Esophagus muscularis mucosa (tissue), 4 donors: ENCODE measurements at regions not wholly inside any gene's neighbourhood (a gene's known extent, or its start where the extent isn't known, plus 50 kb on each side); places are given as distances from the start of the nearest gene placed in this dataset.
"Not testable (repeated sequence)": the region's sequence is repeated elsewhere in the genome, so short reads cannot be mapped to it uniquely, and the experiment has no call there.

Experiments used
- DNase-seq: peaks from one replicate; pipeline ENCODE4 v3.0.0-alpha.2; 2017; ENCODE audit errors: extremely low spot score
- H3K27ac ChIP-seq, 4 donors: fragments of 200-600 bp; sonication (generic); replicated peaks in 1 of 4; 1 replicate in 3 of 4; 2 replicates in 1 of 4; pipeline ENCODE4 v1.5.1; 2016 to 2019; ENCODE audit warnings: mild to moderate bottlenecking in 1 of 4
- H3K27me3 ChIP-seq, 4 donors: fragments of 200-600 bp; sonication (generic); one replicate each; pipeline versions ENCODE4 v1.5.1 to v1.6.0; 2016 to 2019
- H3K36me3 ChIP-seq, 4 donors: fragments of 200-600 bp; sonication (generic); one replicate each; pipeline ENCODE4 v1.5.1; 2016 to 2019
- H3K4me1 ChIP-seq, 4 donors: fragments of 200-600 bp; sonication (generic); one replicate each; pipeline ENCODE4 v1.5.1; 2016 to 2019
- H3K4me3 ChIP-seq, 4 donors: fragments of 200-600 bp; sonication (generic); 1 replicate in 2 of 4; 2 replicates in 2 of 4; pipeline ENCODE4 v1.5.1; 2016 to 2019; ENCODE audit warnings: mild to moderate bottlenecking in 4 of 4, moderate library complexity in 1 of 4
- H3K9me3 ChIP-seq, 4 donors: fragments of 200-600 bp; sonication (generic); 1 replicate in 3 of 4; 2 replicates in 1 of 4; pipeline ENCODE4 v1.5.1; 2016 to 2019
- EP300 ChIP-seq: sonication (generic); formaldehyde crosslinking; IDR thresholded peaks from one replicate; pipeline ENCODE4 v1.6.1; 2017; ENCODE audit warnings: antibody characterized with exemption
- POLR2A ChIP-seq: fragments of 450-650 bp; IDR thresholded peaks from one replicate; pipeline ENCODE4 v1.6.1; 2017; ENCODE audit warnings: antibody characterized with exemption, moderate library complexity, mild to moderate bottlenecking, low read depth
- POLR2AphosphoS5 ChIP-seq, 2 donors: sonication (generic); formaldehyde crosslinking; IDR thresholded peaks; one replicate each; pipeline ENCODE4 v1.6.1; 2017; ENCODE audit warnings: antibody characterized with exemption in 2 of 2
- WGBS: methylation state at CpG from one replicate; pipeline ENCODE4 v1.1.5; 2018; 5-methylcytosine and 5-hydroxymethylcytosine counted together
- intact Hi-C: fragments of 100-400 bp; cut with DNase I; formaldehyde crosslinking; loops from one replicate; pipeline ENCODE4 v1.15.1; 2023
- TF ChIP-seq, protein P1 (sequence below), 3 experiments: fragments of 200-600 bp in 2 of 3; fragments of 450-650 bp in 1 of 3; sonication (generic) in 2 of 3; IDR thresholded peaks; one replicate each; pipeline ENCODE4 v1.5.1; 2017 to 2019; ENCODE audit warnings: antibody characterized with exemption in 3 of 3, mild to moderate bottlenecking in 2 of 3, moderate library complexity in 1 of 3

GRCh38 chr2:180599804-180600203 is 380.6 kb upstream of the UBE2E3 start:
- no peaks in the 10 kb centered on the region for H3K4me1 ChIP-seq
- no peaks in the 10 kb centered on the region for H3K27me3 ChIP-seq
- DNase-seq: no peak
- H3K27ac ChIP-seq: no peak overlapping the region
- H3K9me3 ChIP-seq: no peaks in the 10 kb centered on the region
- H3K36me3 ChIP-seq: no peaks in the 10 kb centered on the region
- TF ChIP-seq, protein P1, sequence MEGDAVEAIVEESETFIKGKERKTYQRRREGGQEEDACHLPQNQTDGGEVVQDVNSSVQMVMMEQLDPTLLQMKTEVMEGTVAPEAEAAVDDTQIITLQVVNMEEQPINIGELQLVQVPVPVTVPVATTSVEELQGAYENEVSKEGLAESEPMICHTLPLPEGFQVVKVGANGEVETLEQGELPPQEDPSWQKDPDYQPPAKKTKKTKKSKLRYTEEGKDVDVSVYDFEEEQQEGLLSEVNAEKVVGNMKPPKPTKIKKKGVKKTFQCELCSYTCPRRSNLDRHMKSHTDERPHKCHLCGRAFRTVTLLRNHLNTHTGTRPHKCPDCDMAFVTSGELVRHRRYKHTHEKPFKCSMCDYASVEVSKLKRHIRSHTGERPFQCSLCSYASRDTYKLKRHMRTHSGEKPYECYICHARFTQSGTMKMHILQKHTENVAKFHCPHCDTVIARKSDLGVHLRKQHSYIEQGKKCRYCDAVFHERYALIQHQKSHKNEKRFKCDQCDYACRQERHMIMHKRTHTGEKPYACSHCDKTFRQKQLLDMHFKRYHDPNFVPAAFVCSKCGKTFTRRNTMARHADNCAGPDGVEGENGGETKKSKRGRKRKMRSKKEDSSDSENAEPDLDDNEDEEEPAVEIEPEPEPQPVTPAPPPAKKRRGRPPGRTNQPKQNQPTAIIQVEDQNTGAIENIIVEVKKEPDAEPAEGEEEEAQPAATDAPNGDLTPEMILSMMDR (IDR thresholded peaks at IDR 0.05): no peak
- TF ChIP-seq POLR2AphosphoS5 (IDR thresholded peaks at IDR 0.05): no peak
- no peak overlapping the region for H3K4me3 ChIP-seq
- WGBS: 75% methylated on average over 4 of the region's 4 CpGs
- intact Hi-C loops: no loop called here

- 88% methylated on average over 2 of the region's 2 CpGs for WGBS
- H3K4me1 ChIP-seq: no peaks in the 10 kb centered on the region
- no peaks in the 10 kb centered on the region for H3K36me3 ChIP-seq
- no peak overlapping the region for H3K4me3 ChIP-seq
- intact Hi-C loops: no loop called here
- H3K9me3 ChIP-seq: no peaks in the 10 kb centered on the region
- no peak overlapping the region for H3K27ac ChIP-seq
- DNase-seq: no peak
- TF ChIP-seq EP300: no peak
- no peaks in the 10 kb centered on the region for H3K27me3 ChIP-seq
Observed at GRCh38 chr2:180597179-180597578, 383.2 kb upstream of the UBE2E3 start.

GRCh38 chr2:180596453-180596852 is 384.0 kb upstream of the UBE2E3 start:
- no peak overlapping the region for H3K4me3 ChIP-seq
- H3K9me3 ChIP-seq: no peaks in the 10 kb centered on the region
- no peak overlapping the region for H3K27ac ChIP-seq
- no peaks in the 10 kb centered on the region for H3K36me3 ChIP-seq
- TF ChIP-seq POLR2A (no peak), EP300 (no peak), POLR2AphosphoS5 (IDR thresholded peaks at IDR 0.05) (no peak)
- TF ChIP-seq, protein P1 (IDR thresholded peaks at IDR 0.05): no peak
- intact Hi-C loops: no loop called here
- no peaks in the 10 kb centered on the region for H3K4me1 ChIP-seq
- H3K27me3 ChIP-seq: no peaks in the 10 kb centered on the region
- WGBS: 90% methylated on average over 4 of the region's 4 CpGs
- no peak for DNase-seq

DNA sequence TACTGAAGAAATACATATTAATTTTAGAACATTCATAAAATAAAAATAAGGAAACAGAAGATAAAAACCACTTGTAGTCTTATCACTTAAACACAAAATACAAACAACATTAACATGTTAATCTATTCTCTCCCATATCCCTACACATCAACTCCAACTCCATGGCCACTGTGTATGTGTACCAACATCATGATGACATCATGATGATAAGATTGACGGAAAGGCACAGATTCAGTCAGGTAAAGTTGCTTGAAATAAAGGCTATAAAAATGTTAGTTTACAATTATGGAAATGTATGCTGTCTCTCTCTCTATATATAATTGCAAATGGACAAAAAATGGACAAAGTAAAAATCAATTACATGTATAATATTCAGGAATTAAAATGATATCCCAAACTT is 388.5 kb upstream of the UBE2E3 start:
- no peaks in the 10 kb centered on the region for H3K4me1 ChIP-seq
- H3K9me3 ChIP-seq: no peaks in the 10 kb centered on the region
- TF ChIP-seq, protein P1 (IDR thresholded peaks at IDR 0.05): no peak
- no peak for TF ChIP-seq POLR2A
- no peak for TF ChIP-seq POLR2AphosphoS5 (IDR thresholded peaks at IDR 0.05)
- TF ChIP-seq EP300: no peak
- 93% methylated on average over 1 of the region's 1 CpG for WGBS
- no peak overlapping the region for H3K27ac ChIP-seq
- DNase-seq: no peak
- H3K27me3 ChIP-seq: no peaks in the 10 kb centered on the region
- intact Hi-C loops: no loop called here
- H3K36me3 ChIP-seq: no peaks in the 10 kb centered on the region
- no peak overlapping the region for H3K4me3 ChIP-seq

GRCh38 chr2:180591093-180591781 is 389.2 kb upstream of the UBE2E3 start:
- DNase-seq, H3K4me1 ChIP-seq, intact Hi-C loops, H3K9me3 ChIP-seq, H3K36me3 ChIP-seq, H3K4me3 ChIP-seq, H3K27me3 ChIP-seq, H3K27ac ChIP-seq: not testable (repeated sequence)
- WGBS: 83% methylated on average over 8 of the region's 11 CpGs

- Histone ChIP-seq H3K27ac (no peak overlapping the region), H3K27me3 (no peaks in the 10 kb centered on the region), H3K36me3 (no peaks in the 10 kb centered on the region), H3K9me3 (no peaks in the 10 kb centered on the region), H3K4me3 (no peak overlapping the region), H3K4me1 (no peaks in the 10 kb centered on the region)
- WGBS: 98% methylated on average over 2 of the region's 2 CpGs
- TF ChIP-seq POLR2A: no peak
- intact Hi-C loops: no loop called here
- DNase-seq: no peak
Observed at GRCh38 chr2:180583441-180584140, 396.8 kb upstream of the UBE2E3 start.
